ENCODE measurements at regions not wholly inside any gene's neighbourhood (a gene's known extent, or its start where the extent isn't known, plus 50 kb on each side); places are given as distances from the start of the nearest gene placed in this dataset.
"Not testable (repeated sequence)": the region's sequence is repeated elsewhere in the genome, so short reads cannot be mapped to it uniquely, and the experiment has no call there.

GRCh38 chr6:139699335-139699734, 324.9 kb upstream of the CITED2 start:
- peaks cover 2% of the 10 kb centered on the region for H3K27me3 Mint-ChIP-seq (ENCODE audit: insufficient read depth, low read depth)
- no peak overlapping the region for H3K27ac Mint-ChIP-seq
- H3K36me3 Mint-ChIP-seq: no peaks in the 10 kb centered on the region
- Histone ChIP-seq H2AFZ (replicated peaks) (no peak overlapping the region), H3K9me3 (ENCODE audit: low read depth) (no peaks in the 10 kb centered on the region), H3K4me2 (no peak overlapping the region), H4K20me1 (ENCODE audit: low read depth) (no peaks in the 10 kb centered on the region), H3K27me3 (no peaks in the 10 kb centered on the region), H3K4me3 (no peak overlapping the region), H3K9ac (no peak overlapping the region), H3K79me2 (ENCODE audit: low read depth) (no peaks in the 10 kb centered on the region), H3F3A (ENCODE audit: low read depth) (no peaks in the 10 kb centered on the region), H3K27ac (no peak overlapping the region), H3K36me3 (no peaks in the 10 kb centered on the region), H3K4me1 (no peaks in the 10 kb centered on the region)
- no peak overlapping the region for H3K4me3 Mint-ChIP-seq
- peaks cover 12% of the 10 kb centered on the region for H3K9me3 Mint-ChIP-seq
- TF ChIP-seq EZH2phosphoT487 (IDR thresholded peaks at IDR 0.05): no peak
- no peak for TF ChIP-seq EZH2 (IDR thresholded peaks at IDR 0.05)
- TF ChIP-seq CTCF (IDR thresholded peaks at IDR 0.05): no peak
- no peaks in the 10 kb centered on the region for H3K4me1 Mint-ChIP-seq
- DNase-seq (ENCODE audit: low spot score): no peak

DNA sequence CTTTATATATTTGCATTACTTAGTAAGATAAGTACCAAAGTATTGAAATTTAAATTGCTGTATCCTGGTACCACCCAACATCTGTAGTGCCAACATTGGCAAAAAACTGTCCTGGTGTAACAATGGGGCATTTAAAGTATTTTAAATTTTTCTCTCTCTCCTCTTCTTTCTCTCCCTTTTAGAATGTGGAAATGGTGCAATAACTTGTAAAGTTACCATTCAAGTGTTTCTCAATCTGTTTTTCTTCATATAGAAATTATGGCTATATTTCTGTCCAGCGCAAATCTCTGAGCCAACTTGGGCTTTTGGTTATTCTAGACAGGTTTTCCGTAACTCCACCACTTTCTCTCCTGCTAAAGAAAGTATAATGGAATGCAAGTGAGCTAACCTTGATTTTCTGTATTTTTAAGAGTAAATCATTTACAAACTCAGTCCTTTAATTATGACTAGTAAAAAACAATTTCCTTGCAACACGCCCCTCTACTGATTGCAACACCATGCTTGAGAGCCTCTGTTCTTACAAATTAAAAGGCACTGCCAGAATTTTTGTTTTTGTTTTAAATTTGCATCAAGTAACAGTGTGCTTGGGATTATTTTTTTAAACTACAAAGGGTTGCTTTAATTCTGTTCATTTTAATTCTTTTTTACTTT, 324.2 kb upstream of the CITED2 start:
- H3K4me1 Mint-ChIP-seq: no peaks in the 10 kb centered on the region
- Histone ChIP-seq H3K27ac (no peak overlapping the region), H3K27me3 (no peaks in the 10 kb centered on the region), H3K4me2 (no peak overlapping the region), H3K36me3 (no peaks in the 10 kb centered on the region), H3K9ac (no peak overlapping the region), H3K4me3 (no peak overlapping the region), H2AFZ (replicated peaks) (no peak overlapping the region), H3K79me2 (ENCODE audit: low read depth) (no peaks in the 10 kb centered on the region), H4K20me1 (ENCODE audit: low read depth) (no peaks in the 10 kb centered on the region), H3K4me1 (peaks cover 4% of the 10 kb centered on the region), H3K9me3 (ENCODE audit: low read depth) (no peaks in the 10 kb centered on the region), H3F3A (ENCODE audit: low read depth) (no peaks in the 10 kb centered on the region)
- peaks cover 2% of the 10 kb centered on the region for H3K27me3 Mint-ChIP-seq (ENCODE audit: insufficient read depth, low read depth)
- no peak for DNase-seq (ENCODE audit: low spot score)
- H3K9me3 Mint-ChIP-seq: peaks cover 12% of the 10 kb centered on the region
- TF ChIP-seq EZH2phosphoT487 (IDR thresholded peaks at IDR 0.05) (no peak), EZH2 (IDR thresholded peaks at IDR 0.05) (no peak), CTCF (IDR thresholded peaks at IDR 0.05) (no peak)
- H3K36me3 Mint-ChIP-seq: no peaks in the 10 kb centered on the region
- no peak overlapping the region for H3K27ac Mint-ChIP-seq
- no peak overlapping the region for H3K4me3 Mint-ChIP-seq

- peaks cover 12% of the 10 kb centered on the region for H3K9me3 Mint-ChIP-seq
- not testable (repeated sequence) for H3F3A ChIP-seq (ENCODE audit: low read depth); H3K36me3 ChIP-seq; H3K9me3 ChIP-seq (ENCODE audit: low read depth); H3K4me1 ChIP-seq; H3K36me3 Mint-ChIP-seq; H3K27me3 ChIP-seq; H3K27ac Mint-ChIP-seq; H3K4me3 ChIP-seq; H2AFZ ChIP-seq (replicated peaks); H4K20me1 ChIP-seq (ENCODE audit: low read depth); H3K9ac ChIP-seq; H3K27me3 Mint-ChIP-seq (ENCODE audit: insufficient read depth, low read depth); DNase-seq (ENCODE audit: low spot score); H3K79me2 ChIP-seq (ENCODE audit: low read depth); H3K4me2 ChIP-seq; H3K4me1 Mint-ChIP-seq; H3K4me3 Mint-ChIP-seq; H3K27ac ChIP-seq
Measured at GRCh38 chr6:139697856-139698255, 323.4 kb upstream of the CITED2 start.

DNA sequence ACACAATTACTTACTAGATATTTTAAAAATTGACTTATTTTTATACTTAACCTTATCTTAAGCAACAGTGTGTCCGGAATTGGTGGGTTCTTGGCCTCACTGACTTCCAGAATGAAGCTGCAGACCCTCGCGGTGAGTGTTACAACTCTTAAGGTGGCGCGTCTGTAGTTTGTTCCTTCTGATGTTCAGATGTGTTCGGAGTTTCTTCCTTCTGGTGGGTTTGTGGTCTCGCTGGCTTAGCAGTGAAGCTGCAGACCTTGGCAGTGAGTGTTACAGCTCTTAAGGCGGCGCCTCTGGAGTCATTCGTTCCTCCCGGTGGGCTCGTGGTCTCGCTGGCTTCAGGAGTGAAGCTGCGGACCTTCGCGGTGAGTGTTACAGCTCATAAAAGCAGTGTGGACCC, 322.5 kb upstream of the CITED2 start:
- H3K27me3 Mint-ChIP-seq (ENCODE audit: insufficient read depth, low read depth); H3K4me3 Mint-ChIP-seq; H3K4me1 Mint-ChIP-seq; H3K36me3 ChIP-seq; H3K27ac Mint-ChIP-seq; H3K4me2 ChIP-seq; H4K20me1 ChIP-seq (ENCODE audit: low read depth); DNase-seq (ENCODE audit: low spot score); H3K4me1 ChIP-seq; H3F3A ChIP-seq (ENCODE audit: low read depth); H3K27ac ChIP-seq; H3K36me3 Mint-ChIP-seq; H3K9me3 ChIP-seq (ENCODE audit: low read depth); H2AFZ ChIP-seq (replicated peaks); H3K4me3 ChIP-seq; H3K27me3 ChIP-seq; H3K9ac ChIP-seq; H3K79me2 ChIP-seq (ENCODE audit: low read depth): not testable (repeated sequence)
- peaks cover 12% of the 10 kb centered on the region for H3K9me3 Mint-ChIP-seq
